ENCODE measurements at regions not wholly inside any gene's neighbourhood (a gene's known extent, or its start where the extent isn't known, plus 50 kb on each side); places are given as distances from the start of the nearest gene placed in this dataset.
A peak's percentile ranks its signal among the peaks of the same experiment; 100 is the strongest.

GRCh38 chr2:64769392-64770044 lies 115.8 kb upstream of the SERTAD2 start:
- DNase-seq, result no peak

- peak; percentile 25 for DNase-seq
These were observed 116.5 kb upstream of the SERTAD2 start for GRCh38 chr2:64770137-64770780.

- peak; percentile 95 for DNase-seq
These were observed 117.1 kb upstream of the SERTAD2 start for GRCh38 chr2:64770781-64771334.

- DNase-seq, result no peak
These were observed 118.0 kb upstream of the SERTAD2 start for GRCh38 chr2:64771737-64772136.

- DNase-seq, result no peak
These were observed 119.9 kb upstream of the SERTAD2 start for GRCh38 chr2:64773461-64774118.

- no peak for DNase-seq
These were observed 124.1 kb upstream of the SERTAD2 start for GRCh38 chr2:64777841-64778240.

GRCh38 chr2:64779117-64779690 lies 125.5 kb upstream of the SERTAD2 start:
- peak; percentile 91 for DNase-seq

GRCh38 chr2:64780041-64780440 lies 126.3 kb upstream of the SERTAD2 start:
- DNase-seq, result no peak

GRCh38 chr2:64781711-64782390 lies 128.1 kb upstream of the SERTAD2 start:
- peak; percentile 57 for DNase-seq

- no peak for DNase-seq
These were observed 130.7 kb upstream of the SERTAD2 start for GRCh38 chr2:64784168-64785061.

GRCh38 chr2:64785245-64785644 lies 131.5 kb upstream of the SERTAD2 start:
- DNase-seq, result no peak

GRCh38 chr2:64786343-64787018 lies 132.8 kb upstream of the SERTAD2 start:
- DNase-seq, result no peak

GRCh38 chr2:64787019-64787365 lies 133.3 kb upstream of the SERTAD2 start:
- no peak for DNase-seq

- DNase-seq, result no peak
These were observed 134.0 kb upstream of the SERTAD2 start for GRCh38 chr2:64787698-64788097.

GRCh38 chr2:64789466-64790320 lies 136.0 kb upstream of the SERTAD2 start:
- no peak for DNase-seq

GRCh38 chr2:64792300-64792699 lies 138.6 kb upstream of the SERTAD2 start:
- no peak for DNase-seq

- peak; percentile 28 for DNase-seq
These were observed 139.4 kb upstream of the SERTAD2 start for GRCh38 chr2:64792995-64793639.

- no peak for DNase-seq
These were observed 140.0 kb upstream of the SERTAD2 start for GRCh38 chr2:64793701-64794100.

- DNase-seq, result no peak
These were observed 140.8 kb upstream of the SERTAD2 start for GRCh38 chr2:64794426-64794995.
